SK-N-SH (cell line): ENCODE measurements at regions not wholly inside any gene's neighbourhood (a gene's known extent, or its start where the extent isn't known, plus 50 kb on each side); places are given as distances from the start of the nearest gene placed in this dataset.

Experiments
- CTCF ChIA-PET: fragments of 300-600, 350-600 bp; formaldehyde crosslinking; extraction: SDS; loops from one replicate; lab custom pipeline; 2021; lab: Yijun Ruan, JAX
- POLR2A ChIA-PET: fragments of 350-600 bp; sonication (Branson Sonifier 250); formaldehyde crosslinking; extraction: SDS; loops from one replicate; lab custom pipeline; 2020; ENCODE audit warnings: antibody characterized with exemption, inconsistent platforms; lab: Yijun Ruan, JAX
- DNase-seq: peaks from one replicate; pipeline ENCODE4 v3.0.0; 2012
- H2AFZ ChIP-seq: fragments of 200-600 bp; sonication (generic); 2 replicates; pipeline ENCODE4 v1.8.1; 2016; ENCODE audit warnings: antibody characterized with exemption, mild to moderate bottlenecking, low read depth
- H3F3A ChIP-seq: fragments of 200-600 bp; sonication (generic); replicated peaks from 2 replicates; pipeline ENCODE3; 2016; ENCODE audit warnings: antibody characterized with exemption, mild to moderate bottlenecking; ENCODE audit not compliant: insufficient read depth
- H3K27ac ChIP-seq, 2 experiments: fragments of 200-500 bp in 1 of 2; fragments of 200-600 bp in 1 of 2; sonication (Bioruptor generic) in 1 of 2; sonication (generic), shearing (Covaris generic) in 1 of 2; 2 replicates each; pipeline versions ENCODE4 v1.5.1 to v1.6.1; 2014 to 2016; ENCODE audit warnings: low read depth in 2 of 2, inconsistent platforms in 1 of 2, low read length in 1 of 2, mild to moderate bottlenecking in 1 of 2, mixed read lengths in 1 of 2
- H3K27me3 ChIP-seq: fragments of 200-600 bp; sonication (generic), shearing (Covaris generic); 2 replicates; pipeline ENCODE4 v1.6.1; 2016; ENCODE audit warnings: mixed run types; ENCODE audit not compliant: insufficient read depth
- H3K36me3 ChIP-seq, 2 experiments: fragments of 200-500 bp in 1 of 2; fragments of 200-600 bp in 1 of 2; sonication (Bioruptor generic) in 1 of 2; sonication (generic) in 1 of 2; replicated peaks in 1 of 2; 2 replicates each; pipeline versions ENCODE3 to v1.5.1; 2014 to 2016; ENCODE audit warnings: low read length in 1 of 2, mild to moderate bottlenecking in 1 of 2; ENCODE audit not compliant: insufficient read depth in 2 of 2, control insufficient read depth in 1 of 2
- H3K4me1 ChIP-seq, 2 experiments: fragments of 200-500 bp in 1 of 2; fragments of 200-600 bp in 1 of 2; sonication (Bioruptor generic) in 1 of 2; sonication (generic), shearing (Covaris generic) in 1 of 2; 2 replicates each; pipeline versions ENCODE4 v1.5.1 to v1.6.1; 2014 to 2016; ENCODE audit warnings: low read depth in 1 of 2, low read length in 1 of 2, mixed run types in 1 of 2; ENCODE audit not compliant: insufficient read depth in 2 of 2, control insufficient read depth in 1 of 2
- H3K4me2 ChIP-seq: fragments of 200-600 bp; sonication (generic), shearing (Covaris generic); 2 replicates; pipeline ENCODE4 v1.6.1; 2017; ENCODE audit warnings: mixed run types
- H3K4me3 ChIP-seq, 2 experiments: fragments of 200-500 bp in 1 of 2; fragments of 200-600 bp in 1 of 2; sonication (Bioruptor generic) in 1 of 2; sonication (generic), shearing (Covaris generic) in 1 of 2; 2 replicates each; pipeline versions ENCODE4 v1.5.1 to v1.8.1; 2014 to 2016; ENCODE audit warnings: low read depth in 2 of 2, inconsistent platforms in 1 of 2, low read length in 1 of 2, mild to moderate bottlenecking in 1 of 2, mixed read lengths in 1 of 2, moderate library complexity in 1 of 2
- H3K79me2 ChIP-seq: fragments of 200-600 bp; sonication (generic); 2 replicates; pipeline ENCODE4 v1.8.1; 2017; ENCODE audit warnings: mild to moderate bottlenecking; ENCODE audit not compliant: insufficient read depth
- H3K9ac ChIP-seq: fragments of 200-600 bp; sonication (generic); 2 replicates; pipeline ENCODE4 v1.6.1; 2017; ENCODE audit warnings: mixed run types
- H3K9me2 ChIP-seq: fragments of 200-600 bp; sonication (generic); 2 replicates; pipeline ENCODE4 v1.6.1; 2017; ENCODE audit warnings: mixed run types
- H3K9me3 ChIP-seq: fragments of 200-600 bp; sonication (generic); 2 replicates; pipeline ENCODE4 v1.6.1; 2017; ENCODE audit warnings: mixed run types, mild to moderate bottlenecking, moderate library complexity
- H4K20me1 ChIP-seq: fragments of 200-600 bp; sonication (generic); 2 replicates; pipeline ENCODE4 v1.6.1; 2017; ENCODE audit warnings: mild to moderate bottlenecking, mixed run types; ENCODE audit not compliant: insufficient read depth
- NRF1 ChIP-seq: IDR thresholded peaks from 2 replicates; pipeline ENCODE4 v1.6.1; 2012; ENCODE audit warnings: low read depth, mild to moderate bottlenecking, low read length
- PBX3 ChIP-seq: IDR thresholded peaks from 2 replicates; pipeline ENCODE4; 2012
- POLR2AphosphoS5 ChIP-seq: IDR thresholded peaks from 2 replicates; pipeline ENCODE4 v1.6.1; 2012; ENCODE audit warnings: low read depth, low read length
- RCOR1 ChIP-seq: fragments of 150-350 bp; IDR thresholded peaks from 2 replicates; pipeline ENCODE4 v1.6.1; 2017; ENCODE audit warnings: antibody characterized with exemption, low read length
- REST ChIP-seq: IDR thresholded peaks from 2 replicates; pipeline ENCODE4 v1.6.1; 2012; ENCODE audit warnings: mild to moderate bottlenecking, low read depth, low read length, moderate library complexity
- RFX5 ChIP-seq: IDR thresholded peaks from 2 replicates; pipeline ENCODE4 v1.6.1; 2012; ENCODE audit warnings: mild to moderate bottlenecking, improper control_type of control experiment, low read length
- RXRA ChIP-seq: IDR thresholded peaks from 2 replicates; pipeline ENCODE4 v1.4.0; 2012; ENCODE audit warnings: low read depth, mild to moderate bottlenecking, borderline replicate concordance
- TCF12 ChIP-seq: IDR thresholded peaks from 2 replicates; pipeline ENCODE4 v1.4.0; 2012
- ZBTB33 ChIP-seq: IDR thresholded peaks from 2 replicates; pipeline ENCODE4 v1.4.0; 2012; ENCODE audit warnings: low read depth, borderline replicate concordance
- WGBS: methylation state at CpG from one replicate; pipeline ENCODE4 v1.1.6; 2017; ENCODE audit warnings: low lambda C conversion rate; 5-methylcytosine and 5-hydroxymethylcytosine counted together
- TF ChIP-seq, protein P1 (sequence below): IDR thresholded peaks from 2 replicates; pipeline ENCODE4 v1.4.0; 2012; ENCODE audit warnings: low read depth, borderline replicate concordance

- Histone ChIP-seq H3K9me2 (no peaks in the 10 kb centered on the region), H3K9ac (no peak overlapping the region), H3K9me3 (no peaks in the 10 kb centered on the region), H3K4me1 (no peaks in the 10 kb centered on the region), H3K79me2 (no peaks in the 10 kb centered on the region), H3K4me2 (no peak overlapping the region), H3K27ac (no peak overlapping the region), H3F3A (no peaks in the 10 kb centered on the region)
- no peak for DNase-seq
- POLR2A ChIA-PET = no interaction called here
- 80% methylated on average over 2 of the region's 2 CpGs for WGBS
- TF ChIP-seq REST (no peak), TCF12 (no peak), NRF1 (no peak), RFX5 (no peak)
- TF ChIP-seq, protein P1, sequence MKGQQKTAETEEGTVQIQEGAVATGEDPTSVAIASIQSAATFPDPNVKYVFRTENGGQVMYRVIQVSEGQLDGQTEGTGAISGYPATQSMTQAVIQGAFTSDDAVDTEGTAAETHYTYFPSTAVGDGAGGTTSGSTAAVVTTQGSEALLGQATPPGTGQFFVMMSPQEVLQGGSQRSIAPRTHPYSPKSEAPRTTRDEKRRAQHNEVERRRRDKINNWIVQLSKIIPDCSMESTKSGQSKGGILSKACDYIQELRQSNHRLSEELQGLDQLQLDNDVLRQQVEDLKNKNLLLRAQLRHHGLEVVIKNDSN = no peak
- TF ChIP-seq, all 33 proteins: peak for 0
- no peaks in the 10 kb centered on the region for H4K20me1 ChIP-seq
- H2AFZ ChIP-seq = no peak overlapping the region
- no peak overlapping the region for H3K4me3 ChIP-seq
- CTCF ChIA-PET = no interaction called here
- H3K36me3 ChIP-seq = no peaks in the 10 kb centered on the region
- H3K27me3 ChIP-seq = no peaks in the 10 kb centered on the region
These were observed 595.4 kb upstream of the RIOK2 start for GRCh38 chr5:97778451-97778850.

GRCh38 chr5:97788369-97788768 lies 605.3 kb upstream of the RIOK2 start:
- no peaks in the 10 kb centered on the region for H3K27me3 ChIP-seq
- WGBS = 24% methylated on average over 1 of the region's 1 CpG
- no peak overlapping the region for H2AFZ ChIP-seq
- H3K9me3 ChIP-seq = no peaks in the 10 kb centered on the region
- H3K79me2 ChIP-seq = no peaks in the 10 kb centered on the region
- no peak for TF ChIP-seq ZBTB33
- TF ChIP-seq RXRA = no peak
- no peak for TF ChIP-seq PBX3
- no peak for TF ChIP-seq POLR2AphosphoS5
- TF ChIP-seq, protein P1 = no peak
- TF ChIP-seq RCOR1 = no peak
- no peak for TF ChIP-seq RFX5
- H3K4me1 ChIP-seq = no peaks in the 10 kb centered on the region
- no peaks in the 10 kb centered on the region for H3F3A ChIP-seq
- H3K4me2 ChIP-seq = no peak overlapping the region
- H3K4me3 ChIP-seq = no peak overlapping the region
- no peak overlapping the region for H3K9ac ChIP-seq
- no peaks in the 10 kb centered on the region for H3K9me2 ChIP-seq
- H4K20me1 ChIP-seq = no peaks in the 10 kb centered on the region
- DNase-seq = no peak
- POLR2A ChIA-PET = no interaction called here
- H3K36me3 ChIP-seq = no peaks in the 10 kb centered on the region
- no peak overlapping the region for H3K27ac ChIP-seq
- CTCF ChIA-PET = no interaction called here
